WI38 (cell line): ENCODE measurements at regions not wholly inside any gene's neighbourhood (a gene's known extent, or its start where the extent isn't known, plus 50 kb on each side); places are given as distances from the start of the nearest gene placed in this dataset.

ENCODE experiments used
- H3K4me3 ChIP-seq: 2 replicates; pipeline ENCODE4 v1.5.1; 2011; ENCODE audit warnings: low read depth, mild to moderate bottlenecking, control low read depth, low read length
- TF ChIP-seq, protein P1 (sequence below): IDR thresholded peaks from 2 replicates; pipeline ENCODE4 v1.5.1; 2012; ENCODE audit warnings: low read depth, mild to moderate bottlenecking, control low read depth, low read length

DNA sequence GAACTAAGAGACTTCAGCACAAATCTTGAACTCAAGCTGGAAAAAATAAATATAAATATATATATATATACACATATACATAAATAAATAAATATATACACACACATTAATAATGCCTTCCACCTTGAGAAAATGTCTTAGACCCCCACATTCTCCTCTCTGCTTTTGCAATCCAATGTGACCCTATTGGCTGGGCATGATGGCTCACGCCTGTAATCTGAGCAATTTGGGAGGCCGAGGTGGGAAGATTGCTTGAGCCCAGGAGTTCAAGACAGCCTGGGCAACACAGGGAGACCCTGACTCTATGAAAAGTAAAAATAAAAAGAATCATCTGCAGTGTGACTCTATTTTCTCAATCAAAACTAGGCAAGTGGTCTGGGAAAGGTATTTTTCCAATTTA lies 424.1 kb upstream of the NFE2L3 start:
- TF ChIP-seq, protein P1, sequence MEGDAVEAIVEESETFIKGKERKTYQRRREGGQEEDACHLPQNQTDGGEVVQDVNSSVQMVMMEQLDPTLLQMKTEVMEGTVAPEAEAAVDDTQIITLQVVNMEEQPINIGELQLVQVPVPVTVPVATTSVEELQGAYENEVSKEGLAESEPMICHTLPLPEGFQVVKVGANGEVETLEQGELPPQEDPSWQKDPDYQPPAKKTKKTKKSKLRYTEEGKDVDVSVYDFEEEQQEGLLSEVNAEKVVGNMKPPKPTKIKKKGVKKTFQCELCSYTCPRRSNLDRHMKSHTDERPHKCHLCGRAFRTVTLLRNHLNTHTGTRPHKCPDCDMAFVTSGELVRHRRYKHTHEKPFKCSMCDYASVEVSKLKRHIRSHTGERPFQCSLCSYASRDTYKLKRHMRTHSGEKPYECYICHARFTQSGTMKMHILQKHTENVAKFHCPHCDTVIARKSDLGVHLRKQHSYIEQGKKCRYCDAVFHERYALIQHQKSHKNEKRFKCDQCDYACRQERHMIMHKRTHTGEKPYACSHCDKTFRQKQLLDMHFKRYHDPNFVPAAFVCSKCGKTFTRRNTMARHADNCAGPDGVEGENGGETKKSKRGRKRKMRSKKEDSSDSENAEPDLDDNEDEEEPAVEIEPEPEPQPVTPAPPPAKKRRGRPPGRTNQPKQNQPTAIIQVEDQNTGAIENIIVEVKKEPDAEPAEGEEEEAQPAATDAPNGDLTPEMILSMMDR: no peak

DNA sequence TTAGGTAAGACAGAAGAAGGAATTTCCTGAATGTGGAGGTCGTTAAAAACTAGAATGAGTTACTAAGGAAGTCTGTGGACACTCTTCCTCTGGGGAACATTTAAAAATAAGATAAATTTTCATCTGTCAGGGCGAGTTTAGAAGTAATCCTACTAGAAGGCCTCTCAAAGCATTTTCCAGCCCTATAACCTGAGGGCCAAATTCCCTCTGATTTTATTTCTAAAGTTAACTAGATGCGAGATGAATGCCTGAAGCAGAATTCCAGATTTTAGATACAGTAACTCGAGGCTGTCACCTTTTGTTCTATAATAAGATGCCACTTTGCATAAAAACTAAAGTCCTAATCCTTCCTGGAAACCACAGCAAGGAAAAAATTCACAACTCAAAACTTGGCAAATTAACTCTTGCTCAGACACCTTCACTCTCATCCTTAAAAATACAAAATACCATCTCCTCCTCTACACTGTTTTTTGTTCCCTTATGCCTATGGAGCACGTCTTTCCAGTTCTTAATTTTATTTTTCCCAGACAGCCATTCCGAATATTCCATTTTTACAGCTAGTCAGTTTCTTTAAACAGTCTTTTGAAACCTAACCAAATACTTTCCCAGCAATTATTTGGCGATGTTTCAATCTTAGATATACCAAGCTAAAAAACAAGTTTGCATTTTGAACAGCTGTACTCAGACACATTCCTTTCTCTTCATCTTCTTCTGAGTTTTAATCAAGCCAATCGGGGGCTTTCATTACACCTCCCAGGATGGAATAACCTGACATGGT lies 420.7 kb upstream of the NFE2L3 start:
- no peak overlapping the region for H3K4me3 ChIP-seq
- TF ChIP-seq, protein P1: no peak

More for the DNA sequence above, 424.1 kb upstream of the NFE2L3 start:
- no peak overlapping the region for H3K4me3 ChIP-seq

DNA sequence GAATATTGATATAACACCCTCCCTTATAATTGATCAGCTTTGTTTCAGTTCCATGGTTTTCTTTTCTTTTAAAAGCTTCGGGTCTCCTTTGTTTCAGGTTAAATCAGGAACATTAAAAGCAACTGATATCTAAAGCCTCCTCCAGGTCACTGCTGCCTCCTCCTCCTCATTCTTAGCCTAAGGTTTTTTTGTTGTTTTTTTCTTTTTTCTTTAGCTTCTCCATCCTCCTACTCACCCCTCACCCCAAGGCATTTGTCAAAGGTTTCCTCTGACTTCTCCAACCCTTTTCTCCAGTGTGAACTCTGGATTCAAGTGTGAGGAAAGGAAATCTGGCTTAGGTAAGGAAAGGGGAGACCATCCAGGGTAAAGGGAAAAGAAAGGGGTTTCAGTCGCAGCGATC lies 420.2 kb upstream of the NFE2L3 start:
- TF ChIP-seq, protein P1: no peak

DNA sequence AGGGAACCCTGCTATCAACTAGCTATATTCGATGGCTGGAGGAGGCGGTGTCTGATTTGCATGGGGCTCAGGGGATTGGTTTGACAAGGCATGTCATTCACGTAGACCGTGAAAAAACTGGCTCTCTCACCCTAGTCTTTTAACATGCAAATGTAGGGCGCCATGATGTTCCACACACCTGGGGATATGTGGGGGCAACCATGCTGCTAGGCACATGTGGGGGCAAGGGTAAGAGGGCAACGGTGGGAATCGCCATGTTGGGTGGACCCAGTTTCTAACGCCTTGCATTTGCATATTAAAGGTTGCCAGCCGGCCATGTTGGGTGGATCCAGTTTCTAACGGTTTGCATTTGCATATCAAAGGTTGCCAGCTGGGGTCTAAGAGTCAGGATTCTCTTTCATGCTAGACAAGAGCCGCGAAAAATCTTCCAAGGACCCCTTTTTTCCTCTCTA lies 419.2 kb upstream of the NFE2L3 start:
- TF ChIP-seq, protein P1: no peak

More for the DNA sequence above, 420.2 kb upstream of the NFE2L3 start:
- H3K4me3 ChIP-seq: no peak overlapping the region

DNA sequence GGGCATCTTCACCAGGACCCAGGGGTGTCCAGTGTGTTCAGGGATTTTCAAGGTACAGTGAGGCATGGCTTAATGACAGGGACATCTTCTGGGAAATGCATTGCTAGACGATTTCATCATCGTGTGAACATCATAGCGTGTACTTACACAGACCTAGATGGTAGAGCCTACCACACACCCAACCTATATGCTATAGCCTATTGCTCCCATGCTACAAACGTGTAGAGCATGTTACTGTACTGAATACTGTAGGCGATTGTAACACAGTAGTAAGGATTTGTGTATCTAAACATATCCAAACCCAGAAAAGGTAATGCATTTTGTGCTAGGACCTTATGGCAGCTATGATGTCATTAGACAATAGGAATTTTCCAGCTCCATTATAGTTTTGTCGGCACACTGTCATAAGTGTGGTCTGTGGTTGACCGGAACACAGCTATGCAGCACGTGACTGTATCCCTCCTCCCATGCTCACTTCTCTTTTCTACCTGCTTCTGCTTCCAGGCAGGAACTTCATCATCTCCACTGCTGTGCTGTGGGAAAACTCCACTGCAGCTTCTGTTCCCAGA lies 416.2 kb upstream of the NFE2L3 start:
- TF ChIP-seq, protein P1: no peak
- H3K4me3 ChIP-seq: no peak overlapping the region

More for the DNA sequence above, 419.2 kb upstream of the NFE2L3 start:
- no peak overlapping the region for H3K4me3 ChIP-seq

DNA sequence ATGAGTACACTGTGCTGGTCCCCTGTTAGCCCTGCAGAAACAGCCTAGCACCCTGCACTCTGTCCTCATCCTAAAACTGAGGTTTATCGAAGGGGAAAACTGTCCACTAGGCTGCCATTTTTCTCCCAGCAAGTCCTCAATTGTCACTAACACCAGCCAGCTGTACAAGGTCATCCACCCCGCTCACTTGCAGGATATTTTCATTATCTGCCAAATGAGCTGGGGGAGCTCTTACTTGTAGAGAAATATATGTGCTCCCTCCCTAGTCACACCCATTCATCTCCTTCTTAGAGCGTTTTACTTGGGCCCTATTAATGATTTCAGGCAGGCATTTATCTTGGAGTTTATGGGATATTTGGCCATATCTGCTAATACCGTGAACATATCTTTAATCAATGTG lies 413.5 kb upstream of the NFE2L3 start:
- H3K4me3 ChIP-seq: no peak overlapping the region
- TF ChIP-seq, protein P1: no peak

DNA sequence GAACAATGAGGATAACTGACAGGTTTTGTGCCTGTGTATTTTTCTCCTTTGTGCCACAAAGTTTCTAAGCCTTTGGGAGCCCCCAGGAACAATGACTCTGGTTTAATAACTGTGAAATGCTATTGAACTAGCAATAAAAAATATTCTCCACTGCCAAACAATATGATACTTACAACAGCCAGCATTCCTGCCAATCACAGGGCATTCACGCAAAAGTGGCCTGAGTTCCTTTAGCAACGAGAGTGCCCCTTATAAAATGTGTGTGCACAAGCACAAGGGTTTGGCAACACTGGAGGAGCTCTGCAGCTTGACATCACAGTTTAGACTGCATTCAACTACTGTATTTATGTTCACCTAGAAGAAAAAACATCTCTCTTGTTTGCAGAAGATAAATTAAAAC lies 412.9 kb upstream of the NFE2L3 start:
- no peak overlapping the region for H3K4me3 ChIP-seq
- TF ChIP-seq, protein P1: no peak
